HG03457 (cell line): ENCODE measurements at regions not wholly inside any gene's neighbourhood (a gene's known extent, or its start where the extent isn't known, plus 50 kb on each side); places are given as distances from the start of the nearest gene placed in this dataset.
"Not testable (repeated sequence)": the region's sequence is repeated elsewhere in the genome, so short reads cannot be mapped to it uniquely, and the experiment has no call there.

Source experiments
- ATAC-seq: cut with Tn5 transposase; IDR thresholded peaks from one replicate; pipeline ENCODE4 v1.9.1; 2021; ENCODE audit warnings: moderate number of reproducible peaks; ENCODE audit not compliant: unreplicated experiment

- ATAC-seq, result no peak
Measured at GRCh38 chr11:122604621-122605020, 50.9 kb upstream of the UBASH3B start.

GRCh38 chr11:122601141-122602125 lies 54.1 kb upstream of the UBASH3B start:
- ATAC-seq, result no peak

- no peak for ATAC-seq
Measured at GRCh38 chr11:122600290-122600689, 55.2 kb upstream of the UBASH3B start.

- no peak for ATAC-seq
Measured at GRCh38 chr11:122599434-122599833, 56.1 kb upstream of the UBASH3B start.

GRCh38 chr11:122598971-122599370 lies 56.6 kb upstream of the UBASH3B start:
- no peak for ATAC-seq

GRCh38 chr11:122597511-122597910 lies 58.0 kb upstream of the UBASH3B start:
- ATAC-seq, result no peak

- ATAC-seq, result no peak
Measured at GRCh38 chr11:122594986-122595645, 60.4 kb upstream of the UBASH3B start.

- no peak for ATAC-seq
Measured at GRCh38 chr11:122593473-122594420, 61.8 kb upstream of the UBASH3B start.

GRCh38 chr11:122592641-122593040 lies 62.9 kb upstream of the UBASH3B start:
- no peak for ATAC-seq

- ATAC-seq, result no peak
Measured at GRCh38 chr11:122584670-122585069, 70.9 kb upstream of the UBASH3B start.

- ATAC-seq, result not testable (repeated sequence)
Measured at GRCh38 chr11:122580071-122580470, 75.5 kb upstream of the UBASH3B start.

GRCh38 chr11:122578171-122578825 lies 77.2 kb upstream of the UBASH3B start:
- no peak for ATAC-seq

- ATAC-seq, result no peak
Measured at GRCh38 chr11:122572592-122572991, 82.9 kb upstream of the UBASH3B start.

GRCh38 chr11:122563761-122564160 lies 91.8 kb upstream of the UBASH3B start:
- no peak for ATAC-seq

- no peak for ATAC-seq
Measured at GRCh38 chr11:122559734-122560382, 95.7 kb upstream of the UBASH3B start.

- not testable (repeated sequence) for ATAC-seq
Measured at GRCh38 chr11:122559218-122559617, 96.3 kb upstream of the UBASH3B start.

GRCh38 chr11:122557163-122557562 lies 98.4 kb upstream of the UBASH3B start:
- ATAC-seq, result not testable (repeated sequence)

- ATAC-seq, result no peak
Measured at GRCh38 chr11:122556605-122557004, 98.9 kb upstream of the UBASH3B start.

- no peak for ATAC-seq
Measured at GRCh38 chr11:122538060-122538459, 117.5 kb upstream of the UBASH3B start.

- ATAC-seq, result no peak
Measured at GRCh38 chr11:122524898-122525297, 130.6 kb upstream of the UBASH3B start.
